ENCODE measurements at regions not wholly inside any gene's neighbourhood (a gene's known extent, or its start where the extent isn't known, plus 50 kb on each side); places are given as distances from the start of the nearest gene placed in this dataset.

- TF ChIP-seq ETV6 (CRISPR knock-in tag; IDR thresholded peaks at IDR 0.05) (no peak), ZNF232 (CRISPR knock-in tag; IDR thresholded peaks at IDR 0.05) (no peak), TEAD1 (CRISPR knock-in tag; IDR thresholded peaks at IDR 0.05) (no peak), FOXK1 (CRISPR knock-in tag; IDR thresholded peaks at IDR 0.05) (no peak)
Measured at GRCh38 chr20:48153523-48153922, 368.2 kb upstream of the SULF2 start.
